ENCODE measurements at regions not wholly inside any gene's neighbourhood (a gene's known extent, or its start where the extent isn't known, plus 50 kb on each side); places are given as distances from the start of the nearest gene placed in this dataset.

- intact Hi-C loops (cut with DNase I), result no loop called here
- DNase-seq, result no peak
These were observed 89.0 kb upstream of the LPP start for GRCh38 chr3:188064831-188065493.

GRCh38 chr3:188066141-188066540, 87.8 kb upstream of the LPP start:
- intact Hi-C loops (cut with DNase I), result no loop called here

GRCh38 chr3:188067932-188068331, 86.0 kb upstream of the LPP start:
- intact Hi-C loops (cut with DNase I), result no loop called here
- DNase-seq, result no peak

More at GRCh38 chr3:188066141-188066540, 87.8 kb upstream of the LPP start:
- no peak for DNase-seq

- intact Hi-C loops (cut with DNase I), result no loop called here
- no peak for DNase-seq
These were observed 85.6 kb upstream of the LPP start for GRCh38 chr3:188068342-188068741.

- intact Hi-C loops (cut with DNase I), result no loop called here
These were observed 82.3 kb upstream of the LPP start for GRCh38 chr3:188071636-188072035.

GRCh38 chr3:188076176-188076575, 77.8 kb upstream of the LPP start:
- peak in 39 of 42 donors; percentile 5 to 76 (median 46) for DNase-seq
- intact Hi-C loops (cut with DNase I), result no loop called here

More at GRCh38 chr3:188071636-188072035, 82.3 kb upstream of the LPP start:
- DNase-seq, result no peak

GRCh38 chr3:188077160-188077799, 76.7 kb upstream of the LPP start:
- DNase-seq, result no peak
- intact Hi-C loops (cut with DNase I), result no loop called here

GRCh38 chr3:188080091-188080490, 73.9 kb upstream of the LPP start:
- intact Hi-C loops (cut with DNase I), result no loop called here
- DNase-seq, result no peak

- no peak for DNase-seq
- intact Hi-C loops (cut with DNase I), result no loop called here
These were observed 71.9 kb upstream of the LPP start for GRCh38 chr3:188082031-188082430.

- intact Hi-C loops (cut with DNase I), result no loop called here
- no peak for DNase-seq
These were observed 71.5 kb upstream of the LPP start for GRCh38 chr3:188082450-188082849.

GRCh38 chr3:188083011-188083410, 70.9 kb upstream of the LPP start:
- intact Hi-C loops (cut with DNase I), result no loop called here
- DNase-seq, result no peak

GRCh38 chr3:188084752-188085583, 69.0 kb upstream of the LPP start:
- DNase-seq, result no peak
- intact Hi-C loops (cut with DNase I), result no loop called here

- intact Hi-C loops (cut with DNase I), result no loop called here
These were observed 68.1 kb upstream of the LPP start for GRCh38 chr3:188085584-188086560.

GRCh38 chr3:188088948-188089685, 64.8 kb upstream of the LPP start:
- intact Hi-C loops (cut with DNase I), result no loop called here
- DNase-seq, result no peak

More at GRCh38 chr3:188085584-188086560, 68.1 kb upstream of the LPP start:
- DNase-seq, result no peak

- DNase-seq, result no peak
These were observed 63.2 kb upstream of the LPP start for GRCh38 chr3:188090620-188091309.

GRCh38 chr3:188091746-188092145, 62.2 kb upstream of the LPP start:
- intact Hi-C loops (cut with DNase I), result no loop called here
- DNase-seq, result no peak

More at GRCh38 chr3:188090620-188091309, 63.2 kb upstream of the LPP start:
- intact Hi-C loops (cut with DNase I), result no loop called here

- no peak for DNase-seq
- intact Hi-C loops (cut with DNase I), result no loop called here
These were observed 61.3 kb upstream of the LPP start for GRCh38 chr3:188092648-188093047.

- intact Hi-C loops (cut with DNase I), result no loop called here
- DNase-seq, result no peak
These were observed 58.5 kb upstream of the LPP start for GRCh38 chr3:188095431-188095830.

Measured in head of caudate nucleus (tissue), 42 donors.